ENCODE measurements at regions not wholly inside any gene's neighbourhood (a gene's known extent, or its start where the extent isn't known, plus 50 kb on each side); places are given as distances from the start of the nearest gene placed in this dataset.

- TF ChIP-seq EZH2 (IDR thresholded peaks at IDR 0.05) (no peak), POLR2AphosphoS5 (IDR thresholded peaks at IDR 0.05; ENCODE audit: borderline replicate concordance, low read depth, low read length) (no peak)
Measured at GRCh38 chr22:48748113-48748859, 1079.4 kb downstream of the BRD1 start.
